OCI-LY7 (cell line): ENCODE measurements at regions not wholly inside any gene's neighbourhood (a gene's known extent, or its start where the extent isn't known, plus 50 kb on each side); places are given as distances from the start of the nearest gene placed in this dataset.

Source experiments
- EZH2phosphoT487 ChIP-seq: fragments of 200-600 bp; sonication (generic); IDR thresholded peaks from 2 replicates; pipeline ENCODE4 v1.6.1; 2018; ENCODE audit warnings: low read depth, borderline replicate concordance, mild to moderate bottlenecking, mixed run types, antibody characterized with exemption, low read length, moderate library complexity, mixed read lengths
- TF ChIP-seq, protein P1 (sequence below): fragments of 200-600 bp; sonication (generic); conservative IDR thresholded peaks from 2 replicates; pipeline ENCODE4 v1.5.1; 2014; ENCODE audit warnings: mild to moderate bottlenecking, antibody characterized with exemption, low read length, moderate library complexity, mixed read lengths

- TF ChIP-seq, protein P1, sequence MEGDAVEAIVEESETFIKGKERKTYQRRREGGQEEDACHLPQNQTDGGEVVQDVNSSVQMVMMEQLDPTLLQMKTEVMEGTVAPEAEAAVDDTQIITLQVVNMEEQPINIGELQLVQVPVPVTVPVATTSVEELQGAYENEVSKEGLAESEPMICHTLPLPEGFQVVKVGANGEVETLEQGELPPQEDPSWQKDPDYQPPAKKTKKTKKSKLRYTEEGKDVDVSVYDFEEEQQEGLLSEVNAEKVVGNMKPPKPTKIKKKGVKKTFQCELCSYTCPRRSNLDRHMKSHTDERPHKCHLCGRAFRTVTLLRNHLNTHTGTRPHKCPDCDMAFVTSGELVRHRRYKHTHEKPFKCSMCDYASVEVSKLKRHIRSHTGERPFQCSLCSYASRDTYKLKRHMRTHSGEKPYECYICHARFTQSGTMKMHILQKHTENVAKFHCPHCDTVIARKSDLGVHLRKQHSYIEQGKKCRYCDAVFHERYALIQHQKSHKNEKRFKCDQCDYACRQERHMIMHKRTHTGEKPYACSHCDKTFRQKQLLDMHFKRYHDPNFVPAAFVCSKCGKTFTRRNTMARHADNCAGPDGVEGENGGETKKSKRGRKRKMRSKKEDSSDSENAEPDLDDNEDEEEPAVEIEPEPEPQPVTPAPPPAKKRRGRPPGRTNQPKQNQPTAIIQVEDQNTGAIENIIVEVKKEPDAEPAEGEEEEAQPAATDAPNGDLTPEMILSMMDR = no peak
- TF ChIP-seq EZH2phosphoT487 = no peak
These were observed 452.3 kb downstream of the OMA1 start for GRCh38 chr1:58094221-58094620.
